GM12878 (cell line): ENCODE measurements at regions not wholly inside any gene's neighbourhood (a gene's known extent, or its start where the extent isn't known, plus 50 kb on each side); places are given as distances from the start of the nearest gene placed in this dataset.

Experiments used
- ATAC-seq: fragments of 200-7000 bp; cut with Tn5 transposase; 3 replicates; pipeline ENCODE4 v1.9.1; 2020; ENCODE audit warnings: mild to moderate bottlenecking, moderate library complexity
- BruUV-seq: library from RNA; stranded (reverse); fragments of 400-500 nt; replicated peaks from 2 replicates; lab custom pipeline; 2021; lab: Mats Ljungman, UMichigan
- CTCF ChIA-PET: fragments of 300-600 bp; sonication (Branson Sonifier 250); formaldehyde crosslinking; extraction: SDS; loops from one replicate; lab custom pipeline; 2021; ENCODE audit warnings: inconsistent platforms; lab: Yijun Ruan, JAX
- POLR2A ChIA-PET: fragments of 350-600 bp; formaldehyde crosslinking; extraction: SDS; loops from one replicate; lab custom pipeline; 2021; ENCODE audit warnings: inconsistent platforms; lab: Charles Lee
- RAD21 ChIA-PET: fragments of 300-600 bp; sonication (Branson Sonifier 250); formaldehyde crosslinking; loops from one replicate; lab custom pipeline; 2023; ENCODE audit warnings: antibody characterized with exemption; ENCODE audit not compliant: unreplicated experiment; lab: Charles Lee
- SMC1A ChIA-PET: fragments of 300-600 bp; sonication (Branson Sonifier 250); formaldehyde crosslinking; loops from one replicate; lab custom pipeline; 2023; ENCODE audit not compliant: unreplicated experiment, uncharacterized antibody; lab: Charles Lee
- DNase-seq: peaks from one replicate; pipeline ENCODE4 v3.0.0-alpha.2; 2011; ENCODE audit warnings: low read depth, low spot score
- FAIRE-seq: peaks from 3 replicates; lab custom pipeline; 2011; peaks lifted over from hg19 to GRCh38; lab: Jason Lieb, UNC
- H2AFZ ChIP-seq: 2 replicates; pipeline ENCODE4 v1.6.0; 2011; ENCODE audit warnings: low read depth, low read length, control low read depth; ENCODE audit not compliant: control insufficient read depth
- H3K27ac ChIP-seq: 2 replicates; pipeline ENCODE4 v1.5.1; 2011; ENCODE audit warnings: control low read depth; ENCODE audit not compliant: control insufficient read depth, insufficient read depth
- H3K27me3 ChIP-seq, 2 experiments: replicated peaks in 1 of 2; 2 replicates each; pipeline versions ENCODE4 v1.6.0 to v1.6.1; 2011; ENCODE audit warnings: low read length in 1 of 2; ENCODE audit not compliant: control insufficient read depth in 2 of 2, insufficient read depth in 2 of 2
- H3K36me3 ChIP-seq, 2 experiments: 2 replicates each; pipeline ENCODE4 v1.5.1; 2011; ENCODE audit warnings: low read length in 1 of 2; ENCODE audit not compliant: control insufficient read depth in 2 of 2, insufficient read depth in 2 of 2
- H3K4me1 ChIP-seq: 2 replicates; pipeline ENCODE4 v1.6.1; 2011; ENCODE audit warnings: mild to moderate bottlenecking, low read length, moderate library complexity, mixed read lengths; ENCODE audit not compliant: control insufficient read depth, insufficient read depth
- H3K4me2 ChIP-seq: 2 replicates; pipeline ENCODE4 v1.6.0; 2011; ENCODE audit warnings: control low read depth; ENCODE audit not compliant: control insufficient read depth, insufficient read depth
- H3K4me3 ChIP-seq: fragments of 200-600 bp; sonication (generic); 2 replicates; pipeline ENCODE4 v1.5.1; 2016
- H3K79me2 ChIP-seq: 2 replicates; pipeline ENCODE4 v1.6.0; 2011; ENCODE audit warnings: low read length; ENCODE audit not compliant: control insufficient read depth, insufficient read depth
- H3K9ac ChIP-seq: 2 replicates; pipeline ENCODE4 v1.8.0; 2011; ENCODE audit warnings: low read length, control low read depth, mixed read lengths; ENCODE audit not compliant: control insufficient read depth, insufficient read depth
- H3K9me3 ChIP-seq: replicated peaks from 3 replicates; pipeline ENCODE4 v1.5.1; 2011; ENCODE audit warnings: mild to moderate bottlenecking, low read length; ENCODE audit not compliant: control insufficient read depth, insufficient read depth
- H4K20me1 ChIP-seq: 2 replicates; pipeline ENCODE4 v1.6.0; 2011; ENCODE audit not compliant: control insufficient read depth, insufficient read depth
- ASH2L ChIP-seq: fragments of 300-600, 200-600 bp; sonication (generic); IDR thresholded peaks from 2 replicates; pipeline ENCODE4 v1.6.1; 2017; ENCODE audit warnings: low read depth, mild to moderate bottlenecking, borderline replicate concordance
- BCL11A ChIP-seq: IDR thresholded peaks from 2 replicates; pipeline ENCODE4 v1.6.1; 2011; ENCODE audit warnings: low read depth, low read length
- DPF2 ChIP-seq: fragments of 450-650 bp; IDR thresholded peaks from 2 replicates; pipeline ENCODE4 v1.6.1; 2017; ENCODE audit warnings: mild to moderate bottlenecking
- EZH2 ChIP-seq: IDR thresholded peaks from 2 replicates; pipeline ENCODE4 v1.6.1; 2012; ENCODE audit warnings: low read depth, mild to moderate bottlenecking, control low read depth, inconsistent platforms, low read length, borderline replicate concordance; ENCODE audit not compliant: control insufficient read depth
- FOS ChIP-seq: IDR thresholded peaks from 3 replicates; pipeline ENCODE4 v1.6.1; 2011; ENCODE audit warnings: borderline replicate concordance; ENCODE audit not compliant: insufficient read length; ENCODE audit errors: extremely low read depth
- IRF4 ChIP-seq: IDR thresholded peaks from 2 replicates; pipeline ENCODE4 v1.6.1; 2011; ENCODE audit warnings: low read depth, low read length
- MEF2B ChIP-seq: fragments of 450-650 bp; IDR thresholded peaks from 2 replicates; pipeline ENCODE4 v1.6.1; 2018; ENCODE audit warnings: mild to moderate bottlenecking, moderate library complexity; ENCODE audit not compliant: partially characterized antibody, poor library complexity, severe bottlenecking
- MTA2 ChIP-seq: fragments of 450-650 bp; IDR thresholded peaks from 2 replicates; pipeline ENCODE4 v1.6.1; 2016; ENCODE audit warnings: low read depth, mild to moderate bottlenecking, moderate library complexity
- NFXL1 ChIP-seq: fragments of 450-650 bp; IDR thresholded peaks from 2 replicates; pipeline ENCODE4 v1.6.1; 2017; ENCODE audit warnings: antibody characterized with exemption, mild to moderate bottlenecking, borderline replicate concordance
- NR2C2 ChIP-seq: IDR thresholded peaks from 2 replicates; pipeline ENCODE4 v1.6.1; 2011; ENCODE audit warnings: borderline replicate concordance, low read depth; ENCODE audit not compliant: control insufficient read depth, insufficient read length
- NR2F1 ChIP-seq: fragments of 450-650 bp; conservative IDR thresholded peaks from 2 replicates; pipeline ENCODE4 v1.6.1; 2017; ENCODE audit warnings: mild to moderate bottlenecking
- PAX8 ChIP-seq: fragments of 450-650 bp; IDR thresholded peaks from 2 replicates; pipeline ENCODE4 v1.6.1; 2017; ENCODE audit warnings: mild to moderate bottlenecking, moderate library complexity
- SMAD5 ChIP-seq: IDR thresholded peaks from 2 replicates; pipeline ENCODE4 v1.6.1; 2016; ENCODE audit warnings: antibody characterized with exemption, low read depth
- SP1 ChIP-seq: IDR thresholded peaks from one replicate; pipeline ENCODE4 v1.6.1; 2011; ENCODE audit warnings: low read depth, low read length
- SUZ12 ChIP-seq: fragments of 200-600 bp; sonication (generic); IDR thresholded peaks from one replicate; pipeline ENCODE4 v1.6.1; 2018; ENCODE audit warnings: antibody characterized with exemption, mild to moderate bottlenecking; ENCODE audit not compliant: unreplicated experiment
- TCF3 ChIP-seq: IDR thresholded peaks from 2 replicates; pipeline ENCODE4 v1.6.1; 2012; ENCODE audit warnings: low read depth, mild to moderate bottlenecking, low read length, borderline replicate concordance; ENCODE audit not compliant: insufficient read depth
- WGBS: methylation state at CpG from one replicate; pipeline ENCODE4 v1.1.6; 2016; ENCODE audit warnings: low lambda C conversion rate; ENCODE audit not compliant: insufficient replicate concordance, insufficient coverage; ENCODE audit errors: missing lambda C conversion rate; 5-methylcytosine and 5-hydroxymethylcytosine counted together
- in situ Hi-C: fragments of 300-500 bp; cut with MboI; formaldehyde crosslinking; loops from 9 replicates; pipeline ENCODE4 v1.14.3; 2018; ENCODE audit warnings: mixed read lengths
- intact Hi-C: fragments of 100-400 bp; cut with micrococcal nuclease; formaldehyde crosslinking; loops from one replicate; pipeline ENCODE4 v1.14.2; 2022; ENCODE audit not compliant: unreplicated experiment
- TF ChIP-seq, protein P1 (sequence below): IDR thresholded peaks from 2 replicates; pipeline ENCODE4 v1.6.1; 2012; ENCODE audit warnings: low read depth, low read length, improper control_type of control experiment
- TF ChIP-seq, protein P2 (sequence below): fragments of 450-650 bp; IDR thresholded peaks from 2 replicates; pipeline ENCODE4 v1.6.1; 2016; ENCODE audit warnings: mild to moderate bottlenecking
- TF ChIP-seq, protein P3 (sequence below): IDR thresholded peaks from 2 replicates; pipeline ENCODE4 v1.6.1; 2012; ENCODE audit warnings: low read length, inconsistent platforms

DNA sequence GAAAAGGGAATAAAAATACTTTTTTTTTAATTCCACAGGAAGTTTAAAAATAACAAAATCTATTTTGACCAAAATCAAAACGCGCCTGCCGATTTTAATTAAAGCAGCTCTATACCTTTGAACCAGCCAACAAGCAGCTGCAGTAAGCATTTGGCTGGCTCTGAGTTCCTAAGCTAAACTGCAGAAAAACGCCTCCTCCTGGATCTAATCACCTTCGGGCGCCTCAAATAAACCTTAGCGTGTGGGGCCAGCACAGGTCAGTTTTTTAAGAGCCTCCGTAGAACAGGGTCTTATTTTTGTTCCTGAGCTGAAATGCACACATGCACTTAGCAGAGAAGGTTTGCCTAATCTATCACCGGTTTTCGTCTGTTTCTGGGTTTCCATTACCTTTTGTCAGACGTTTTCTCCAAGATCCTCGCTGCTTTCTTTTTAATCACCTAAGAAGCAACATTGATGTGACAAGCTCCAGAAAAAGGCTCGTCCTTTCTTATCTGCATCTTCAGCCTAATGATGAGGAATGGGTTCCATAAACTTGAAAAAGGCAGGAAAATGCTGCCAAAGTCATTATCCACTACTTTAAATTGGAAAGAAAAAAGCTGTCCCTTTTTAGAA is 64.7 kb upstream of the HNRNPA3 start:
- no peak overlapping the region for H2AFZ ChIP-seq
- intact Hi-C loops = loop anchor here (1.0 to 5.0 kb wide), 9 partner anchors 171 to 1021 kb away; no protein-coding TSS in a partner anchor
- H4K20me1 ChIP-seq = no peaks in the 10 kb centered on the region
- no peaks in the 10 kb centered on the region for H3K4me1 ChIP-seq
- SMC1A ChIA-PET = interaction anchor here (0.6 to 6.4 kb wide), 70 partner anchors 9 to 1021 kb away, joined by 3 to 85 read pairs (median 4); partner anchors contain the start of gene NFE2L2
- DNase-seq (no peak), FAIRE-seq (no peak), ATAC-seq (no peak)
- no peaks in the 10 kb centered on the region for H3K79me2 ChIP-seq
- H3K4me3 ChIP-seq = peak overlapping the region; percentile 69; the same call in 1 of the 2 replicates
- RAD21 ChIA-PET = interaction anchor here (0.7 to 4.1 kb wide), 46 partner anchors 9 to 1021 kb away, joined by 3 to 39 read pairs (median 5); partner anchors contain the start of gene NFE2L2
- BruUV-seq = no TSS peak
- H3K9ac ChIP-seq = no peak overlapping the region
- no peaks in the 10 kb centered on the region for H3K36me3 ChIP-seq
- no peaks in the 10 kb centered on the region for H3K9me3 ChIP-seq
- no peak for TF ChIP-seq EZH2
- no peak for TF ChIP-seq ASH2L
- TF ChIP-seq IRF4 = no peak
- TF ChIP-seq DPF2 = no peak
- no peak for TF ChIP-seq NFXL1
- TF ChIP-seq, protein P1, sequence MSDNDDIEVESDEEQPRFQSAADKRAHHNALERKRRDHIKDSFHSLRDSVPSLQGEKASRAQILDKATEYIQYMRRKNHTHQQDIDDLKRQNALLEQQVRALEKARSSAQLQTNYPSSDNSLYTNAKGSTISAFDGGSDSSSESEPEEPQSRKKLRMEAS = no peak
- no peak for TF ChIP-seq SMAD5
- TF ChIP-seq NR2C2 = no peak
- TF ChIP-seq, protein P2, sequence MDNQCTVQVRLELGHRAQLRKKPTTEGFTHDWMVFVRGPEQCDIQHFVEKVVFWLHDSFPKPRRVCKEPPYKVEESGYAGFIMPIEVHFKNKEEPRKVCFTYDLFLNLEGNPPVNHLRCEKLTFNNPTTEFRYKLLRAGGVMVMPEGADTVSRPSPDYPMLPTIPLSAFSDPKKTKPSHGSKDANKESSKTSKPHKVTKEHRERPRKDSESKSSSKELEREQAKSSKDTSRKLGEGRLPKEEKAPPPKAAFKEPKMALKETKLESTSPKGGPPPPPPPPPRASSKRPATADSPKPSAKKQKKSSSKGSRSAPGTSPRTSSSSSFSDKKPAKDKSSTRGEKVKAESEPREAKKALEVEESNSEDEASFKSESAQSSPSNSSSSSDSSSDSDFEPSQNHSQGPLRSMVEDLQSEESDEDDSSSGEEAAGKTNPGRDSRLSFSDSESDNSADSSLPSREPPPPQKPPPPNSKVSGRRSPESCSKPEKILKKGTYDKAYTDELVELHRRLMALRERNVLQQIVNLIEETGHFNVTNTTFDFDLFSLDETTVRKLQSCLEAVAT = no peak
- no peak for TF ChIP-seq MTA2
- TF ChIP-seq SP1 = no peak
- TF ChIP-seq TCF3 = no peak
- TF ChIP-seq NR2F1 = no peak
- TF ChIP-seq, protein P3, sequence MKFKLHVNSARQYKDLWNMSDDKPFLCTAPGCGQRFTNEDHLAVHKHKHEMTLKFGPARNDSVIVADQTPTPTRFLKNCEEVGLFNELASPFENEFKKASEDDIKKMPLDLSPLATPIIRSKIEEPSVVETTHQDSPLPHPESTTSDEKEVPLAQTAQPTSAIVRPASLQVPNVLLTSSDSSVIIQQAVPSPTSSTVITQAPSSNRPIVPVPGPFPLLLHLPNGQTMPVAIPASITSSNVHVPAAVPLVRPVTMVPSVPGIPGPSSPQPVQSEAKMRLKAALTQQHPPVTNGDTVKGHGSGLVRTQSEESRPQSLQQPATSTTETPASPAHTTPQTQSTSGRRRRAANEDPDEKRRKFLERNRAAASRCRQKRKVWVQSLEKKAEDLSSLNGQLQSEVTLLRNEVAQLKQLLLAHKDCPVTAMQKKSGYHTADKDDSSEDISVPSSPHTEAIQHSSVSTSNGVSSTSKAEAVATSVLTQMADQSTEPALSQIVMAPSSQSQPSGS = no peak
- no peak for TF ChIP-seq FOS
- no peak for TF ChIP-seq SUZ12
- TF ChIP-seq BCL11A = no peak
- no peak for TF ChIP-seq PAX8
- no peak for TF ChIP-seq MEF2B
- CTCF ChIA-PET = interaction anchor here (0.5 to 13.3 kb wide), 93 partner anchors 8 to 1037 kb away, joined by 3 to 250 read pairs (median 5); no protein-coding TSS in a partner anchor
- 4% methylated on average over 13 of the region's 13 CpGs for WGBS
- peak overlapping the region; percentile 93 for H3K4me2 ChIP-seq
- H3K27me3 ChIP-seq = peaks cover 0 to 2% of the 10 kb centered on the region in 2 experiments; a peak in 1 of 4 replicates
- POLR2A ChIA-PET = interaction anchor here (0.8 to 2.1 kb wide), 2 partner anchors 117 to 333 kb away, joined by 3 to 4 read pairs; partner anchors contain the start of gene NFE2L2
- in situ Hi-C loops = loop anchor here (5.0 kb wide), 2 partner anchors 326 to 691 kb away; no protein-coding TSS in a partner anchor
- H3K27ac ChIP-seq = no peak overlapping the region
